Psoas muscle (tissue), 7 donors: ENCODE measurements at regions not wholly inside any gene's neighbourhood (a gene's known extent, or its start where the extent isn't known, plus 50 kb on each side); places are given as distances from the start of the nearest gene placed in this dataset.

Source experiments
- ATAC-seq, 4 donors: fragments of 200-7000 bp; cut with Tn5 transposase; one replicate each; pipeline ENCODE4 v1.9.1; 2020; ENCODE audit warnings: moderate library complexity in 3 of 4, mild to moderate bottlenecking in 2 of 4
- DNase-seq, 2 donors: peaks; one replicate each; pipeline ENCODE4 v3.0.0-alpha.2; 2020
- H3K27ac ChIP-seq: fragments of 200-600 bp; one replicate; pipeline ENCODE4 v1.8.0; 2022
- H3K27me3 ChIP-seq, 3 donors: fragments of 200-600 bp in 1 of 3; one replicate each; pipeline versions ENCODE4 v1.6.1 to v1.8.0; 2013 to 2022; ENCODE audit warnings: low read length in 2 of 3, mild to moderate bottlenecking in 2 of 3, moderate library complexity in 1 of 3; ENCODE audit not compliant: insufficient read depth in 3 of 3
- H3K36me3 ChIP-seq, 2 donors: fragments of 200-600 bp in 1 of 2; one replicate each; pipeline versions ENCODE4 v1.6.1 to v1.8.0; 2013 to 2022; ENCODE audit warnings: low read depth in 1 of 2, mild to moderate bottlenecking in 1 of 2, moderate library complexity in 1 of 2; ENCODE audit not compliant: insufficient read depth in 1 of 2
- H3K4me1 ChIP-seq: fragments of 200-600 bp; one replicate; pipeline ENCODE4 v1.8.0; 2022
- H3K4me3 ChIP-seq: fragments of 200-600 bp; one replicate; pipeline ENCODE4 v1.8.0; 2022; ENCODE audit warnings: mild to moderate bottlenecking
- H3K9me3 ChIP-seq: fragments of 200-600 bp; one replicate; pipeline ENCODE4 v1.8.0; 2022
- CTCF ChIP-seq: fragments of 200-600 bp; IDR thresholded peaks from one replicate; pipeline ENCODE4 v1.8.0; 2022; ENCODE audit warnings: antibody characterized with exemption
- WGBS, 3 donors: extraction: QIAGEN DNeasy Blood & Tissue Kit; methylation state at CpG; one replicate each; pipeline versions ENCODE4 v1.1.6 to v1.1.7; 2013; 5-methylcytosine and 5-hydroxymethylcytosine counted together
- intact Hi-C, 2 donors: fragments of 100-400 bp; cut with DNase I; formaldehyde crosslinking; loops; one replicate each; pipeline versions ENCODE4 v1.11.0 to v1.14.2; 2022
- donor health status: healthy with polysubstance abuse.
- donor health status: DM: no; HTN: no; CAD: no; lungs with moderate emphysema.
- donor health status: Bipolar disorder and iron deficiency.
- donor health status: healthy.
- donor health status: DM: yes; HTN: yes; CAD: no.
- donor health status: DM: no; HTN: no; CAD: no.
- donor health status: DM: yes; HTN: yes; CAD: no.

DNA sequence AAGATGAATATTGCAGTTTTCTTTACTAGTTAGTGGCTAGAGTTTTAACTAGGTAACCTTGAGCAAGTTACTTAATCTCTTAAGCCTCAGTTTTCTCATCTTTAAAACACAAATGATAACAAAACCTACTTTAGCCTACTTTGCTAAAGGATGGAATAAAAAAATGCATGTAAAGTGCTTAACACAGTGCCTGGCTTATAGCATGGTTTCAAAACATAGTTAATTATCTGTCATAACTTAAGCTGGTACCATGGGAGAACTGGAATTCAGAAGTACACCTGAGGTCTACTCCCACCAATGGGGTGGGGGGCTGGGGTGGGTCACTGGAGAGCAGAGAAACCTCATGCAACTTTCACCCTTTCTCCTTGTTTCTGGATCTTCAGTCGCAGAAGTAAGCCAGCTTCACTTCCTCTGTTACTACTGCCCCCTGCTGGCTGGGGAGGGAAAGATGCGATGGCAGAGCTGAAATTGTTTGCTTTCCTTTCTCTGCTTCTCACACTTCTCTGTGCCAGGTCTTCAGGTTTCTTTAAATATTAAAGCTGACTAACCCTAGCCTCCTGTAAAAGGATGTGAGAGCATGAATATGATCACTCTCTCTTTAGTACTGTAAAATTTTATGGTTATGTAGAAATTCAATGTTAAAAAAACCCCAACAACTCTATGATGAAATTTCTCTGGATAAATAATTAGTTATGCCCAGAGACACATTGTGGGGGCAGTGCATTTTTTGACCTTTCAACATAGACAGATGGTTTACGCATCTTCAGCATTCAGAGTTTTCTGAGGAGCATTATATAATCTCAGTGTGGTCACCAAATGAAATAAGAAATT, 324.2 kb downstream of the HLX start:
- no peak overlapping the region for H3K27ac ChIP-seq
- no peaks in the 10 kb centered on the region for H3K27me3 ChIP-seq
- peak; percentile 69 to 88 (median 70) for ATAC-seq
- H3K4me3 ChIP-seq: no peak overlapping the region
- DNase-seq: peak; percentile 71 to 83
- H3K4me1 ChIP-seq: peaks cover 6% of the 10 kb centered on the region
- TF ChIP-seq CTCF: peak; percentile 92
- H3K9me3 ChIP-seq: no peaks in the 10 kb centered on the region
- WGBS, 3 donors: 3 to 18% (median 9%) methylated on average over 3 of the region's 3 CpGs
- no peaks in the 10 kb centered on the region for H3K36me3 ChIP-seq
- intact Hi-C loops: loop anchor here (1.0 to 5.0 kb wide), 3 partner anchors 296 to 331 kb away; no protein-coding TSS in a partner anchor

GRCh38 chr1:221204055-221204833, 325.0 kb downstream of the HLX start:
- no peaks in the 10 kb centered on the region for H3K27me3 ChIP-seq
- WGBS, 3 donors: 12 to 34% (median 21%) methylated on average over 3 of the region's 3 CpGs
- no peak for TF ChIP-seq CTCF

DNA sequence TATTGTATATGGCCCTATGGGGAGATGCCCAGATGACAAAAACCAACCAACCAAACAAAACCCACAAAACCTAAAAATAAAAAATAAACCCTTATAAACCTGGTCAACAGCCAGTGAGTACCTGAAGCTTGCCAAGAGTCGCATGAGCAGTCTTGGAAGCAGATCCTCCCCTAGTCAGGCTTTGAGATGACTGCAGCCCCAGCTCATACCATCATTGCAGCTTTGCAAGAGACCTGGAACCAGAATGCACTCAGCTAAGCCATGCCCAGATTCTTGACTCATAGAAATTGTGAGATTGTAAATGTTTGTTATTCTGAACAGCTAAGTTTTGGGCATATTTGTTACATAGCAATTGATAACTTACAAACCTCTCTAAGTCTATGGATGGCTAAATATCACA, 326.8 kb downstream of the HLX start:
- H3K27me3 ChIP-seq: no peaks in the 10 kb centered on the region
- H3K4me3 ChIP-seq: no peak overlapping the region
- intact Hi-C loops: no loop called here
- no peak for TF ChIP-seq CTCF
- H3K4me1 ChIP-seq: peaks cover 6% of the 10 kb centered on the region
- H3K9me3 ChIP-seq: no peaks in the 10 kb centered on the region
- no peak for ATAC-seq
- no peak overlapping the region for H3K27ac ChIP-seq
- no peaks in the 10 kb centered on the region for H3K36me3 ChIP-seq
- DNase-seq: no peak
- WGBS, 3 donors: 39 to 78% (median 54%) methylated on average over 1 of the region's 1 CpG

More at GRCh38 chr1:221204055-221204833, 325.0 kb downstream of the HLX start:
- ATAC-seq (peak in 2 of 4 donors; percentile 26 to 66), DNase-seq (no peak)
- Histone ChIP-seq H3K27ac (no peak overlapping the region), H3K4me1 (peaks cover 6% of the 10 kb centered on the region), H3K4me3 (no peak overlapping the region), H3K36me3 (no peaks in the 10 kb centered on the region), H3K9me3 (no peaks in the 10 kb centered on the region)
- intact Hi-C loops: loop anchor here (5.0 kb wide), 2 partner anchors 297 to 332 kb away; no protein-coding TSS in a partner anchor

GRCh38 chr1:221212926-221213325, 333.7 kb downstream of the HLX start:
- H3K4me3 ChIP-seq: no peak overlapping the region

More at GRCh38 chr1:221212926-221213325, 333.7 kb downstream of the HLX start:
- Histone ChIP-seq H3K27me3 (no peaks in the 10 kb centered on the region), H3K9me3 (no peaks in the 10 kb centered on the region), H3K27ac (no peak overlapping the region), H3K4me1 (peaks cover 6% of the 10 kb centered on the region), H3K36me3 (no peaks in the 10 kb centered on the region)
- 46 to 67% (median 59%) methylated on average over 5 of the region's 5 CpGs for WGBS, 3 donors
- no peak for ATAC-seq
- no peak for DNase-seq
- TF ChIP-seq CTCF: no peak
- intact Hi-C loops: no loop called here
